ENCODE measurements at regions not wholly inside any gene's neighbourhood (a gene's known extent, or its start where the extent isn't known, plus 50 kb on each side); places are given as distances from the start of the nearest gene placed in this dataset.

GRCh38 chr10:10891124-10892082, 126.3 kb upstream of the CELF2 start:
- TF ChIP-seq CTCF (IDR thresholded peaks at IDR 0.05) (no peak), POLR2A (IDR thresholded peaks at IDR 0.05) (no peak)
